ENCODE measurements at regions not wholly inside any gene's neighbourhood (a gene's known extent, or its start where the extent isn't known, plus 50 kb on each side); places are given as distances from the start of the nearest gene placed in this dataset.
"Not testable (repeated sequence)": the region's sequence is repeated elsewhere in the genome, so short reads cannot be mapped to it uniquely, and the experiment has no call there.

DNA sequence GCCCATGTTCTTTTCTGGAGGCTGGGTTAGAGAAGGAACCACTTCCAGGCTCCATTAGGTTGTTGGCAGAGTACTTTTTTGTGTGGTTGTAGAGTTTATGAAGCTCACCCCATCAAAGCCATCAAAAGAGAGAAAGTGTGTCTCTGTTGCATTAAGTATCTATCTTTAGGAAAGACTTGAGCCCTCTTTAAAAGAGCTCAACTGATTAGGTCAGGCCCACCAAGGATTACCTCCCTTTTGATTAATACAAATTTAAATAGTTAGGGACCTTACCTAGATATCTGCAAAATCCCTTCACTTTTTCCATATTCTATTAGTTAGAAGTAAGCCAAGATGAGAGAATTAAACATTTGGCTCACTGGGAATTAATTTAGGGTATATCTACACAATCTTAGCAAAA lies 460.4 kb downstream of the PPARGC1A start:
- no peak for TF ChIP-seq CTCF (IDR thresholded peaks at IDR 0.05; ENCODE audit: control extremely low read depth, extremely low read depth, low read depth, missing control alignments)
- DNase-seq (ENCODE audit: extremely low spot score), result no peak
- ChIA-PET CTCF (interaction anchor here (1.2 kb wide), 1 partner anchor 10 kb away, joined by 4 read pairs; no protein-coding TSS in a partner anchor), POLR2A (no interaction called here)

- no peak for DNase-seq (ENCODE audit: extremely low spot score)
- POLR2A ChIA-PET, result no interaction called here
- CTCF ChIA-PET, result no interaction called here
- no peak for TF ChIP-seq CTCF (IDR thresholded peaks at IDR 0.05; ENCODE audit: control extremely low read depth, extremely low read depth, low read depth, missing control alignments)
Observed at GRCh38 chr4:23425570-23425969, 464.3 kb downstream of the PPARGC1A start.

DNA sequence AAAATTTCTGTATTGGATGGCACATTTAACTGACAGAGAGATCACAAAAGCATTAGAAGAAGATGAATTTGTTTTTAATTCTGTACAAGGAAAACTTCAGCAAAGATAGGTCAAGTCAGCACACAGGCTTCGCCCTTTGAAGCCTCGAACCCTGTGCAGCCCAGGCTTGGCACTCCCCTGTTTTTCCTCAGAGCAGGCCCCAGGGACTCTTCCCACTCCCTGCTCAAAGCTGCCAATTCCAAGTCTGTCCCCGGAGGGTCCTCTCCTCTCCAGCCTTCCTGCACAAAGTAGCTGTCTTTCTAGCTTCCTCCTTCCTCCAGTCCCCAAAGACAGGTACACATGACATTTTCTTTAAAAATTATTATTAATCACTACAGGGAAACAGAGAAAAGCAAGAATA lies 466.3 kb downstream of the PPARGC1A start:
- ChIA-PET CTCF (no interaction called here), POLR2A (no interaction called here)
- TF ChIP-seq CTCF (IDR thresholded peaks at IDR 0.05; ENCODE audit: control extremely low read depth, extremely low read depth, low read depth, missing control alignments), result no peak
- no peak for DNase-seq (ENCODE audit: extremely low spot score)

DNA sequence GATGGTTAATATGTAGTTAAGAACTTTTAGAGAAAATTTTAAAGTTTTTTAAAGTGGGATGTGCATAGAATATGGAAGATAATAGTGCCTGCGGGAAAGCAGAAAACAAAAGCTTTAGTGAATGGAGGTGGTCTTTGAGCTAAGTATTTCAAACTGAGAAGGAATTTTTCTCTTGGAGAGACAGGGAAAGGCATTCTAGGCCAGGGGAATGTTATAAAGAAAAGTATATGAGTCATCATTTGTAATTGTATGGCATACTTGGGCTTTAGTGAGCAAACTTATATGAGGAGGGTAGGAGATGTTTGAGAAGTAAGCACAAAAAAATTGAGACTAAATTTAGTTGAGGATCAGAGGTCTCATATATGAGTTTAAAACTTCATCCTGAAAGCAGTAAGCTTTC lies 467.0 kb downstream of the PPARGC1A start:
- CTCF ChIA-PET, result no interaction called here
- no peak for DNase-seq (ENCODE audit: extremely low spot score)
- POLR2A ChIA-PET, result no interaction called here
- no peak for TF ChIP-seq CTCF (IDR thresholded peaks at IDR 0.05; ENCODE audit: control extremely low read depth, extremely low read depth, low read depth, missing control alignments)

- TF ChIP-seq CTCF (IDR thresholded peaks at IDR 0.05; ENCODE audit: control extremely low read depth, extremely low read depth, low read depth, missing control alignments), result no peak
- DNase-seq (ENCODE audit: extremely low spot score), result no peak
- ChIA-PET POLR2A (no interaction called here), CTCF (no interaction called here)
Observed at GRCh38 chr4:23413631-23414030, 476.2 kb downstream of the PPARGC1A start.

GRCh38 chr4:23412701-23413100 lies 477.1 kb downstream of the PPARGC1A start:
- CTCF ChIA-PET, result no interaction called here

GRCh38 chr4:23408913-23409312 lies 480.9 kb downstream of the PPARGC1A start:
- CTCF ChIA-PET, POLR2A ChIA-PET: not testable (repeated sequence)

More at GRCh38 chr4:23412701-23413100, 477.1 kb downstream of the PPARGC1A start:
- POLR2A ChIA-PET, result no interaction called here
- no peak for DNase-seq (ENCODE audit: extremely low spot score)
- TF ChIP-seq CTCF (IDR thresholded peaks at IDR 0.05; ENCODE audit: control extremely low read depth, extremely low read depth, low read depth, missing control alignments), result no peak

More at GRCh38 chr4:23408913-23409312, 480.9 kb downstream of the PPARGC1A start:
- DNase-seq (ENCODE audit: extremely low spot score), result not testable (repeated sequence)

Measured in GM10248 (cell line).